Heart right ventricle (tissue), 16 donors: ENCODE measurements at regions not wholly inside any gene's neighbourhood (a gene's known extent, or its start where the extent isn't known, plus 50 kb on each side); places are given as distances from the start of the nearest gene placed in this dataset.

Experiments
- ATAC-seq, 8 donors: fragments of 200-7000 bp; cut with Tn5 transposase; one replicate each; pipeline ENCODE4 v1.9.1; 2020; ENCODE audit warnings: mild to moderate bottlenecking in 8 of 8, moderate library complexity in 8 of 8, moderate number of reproducible peaks in 1 of 8
- DNase-seq, 2 donors: peaks; one replicate each; pipeline ENCODE4 v3.0.0-alpha.2; 2020
- H3K27ac ChIP-seq, 10 donors: fragments of 200-600 bp; sonication (generic) in 2 of 10; one replicate each; pipeline versions ENCODE4 v1.5.0 to v1.8.0; 2020 to 2022; ENCODE audit warnings: mild to moderate bottlenecking in 3 of 10
- H3K27me3 ChIP-seq, 7 donors: fragments of 200-600 bp; one replicate each; pipeline ENCODE4 v1.8.0; 2021 to 2022; ENCODE audit warnings: mild to moderate bottlenecking in 2 of 7
- H3K36me3 ChIP-seq, 9 donors: fragments of 200-600 bp; sonication (generic) in 1 of 9; one replicate each; pipeline versions ENCODE4 v1.5.0 to v1.8.0; 2020 to 2022; ENCODE audit warnings: mild to moderate bottlenecking in 2 of 9
- H3K4me1 ChIP-seq, 9 donors: fragments of 200-600 bp; sonication (generic) in 1 of 9; one replicate each; pipeline versions ENCODE4 v1.5.0 to v1.8.0; 2020 to 2022; ENCODE audit warnings: mild to moderate bottlenecking in 4 of 9
- H3K4me3 ChIP-seq, 10 donors: fragments of 200-600 bp; sonication (generic) in 2 of 10; one replicate each; pipeline versions ENCODE4 v1.5.0 to v1.8.0; 2020 to 2022; ENCODE audit warnings: mild to moderate bottlenecking in 7 of 10, moderate library complexity in 2 of 10
- H3K9me3 ChIP-seq, 11 donors: fragments of 200-600 bp in 10 of 11; sonication (generic) in 2 of 11; one replicate each; pipeline versions ENCODE4 v1.5.0 to v1.8.0; 2013 to 2022; ENCODE audit warnings: mild to moderate bottlenecking in 2 of 11, control low read depth in 1 of 11, moderate library complexity in 1 of 11
- CTCF ChIP-seq, 9 donors: fragments of 200-600 bp; sonication (generic) in 2 of 9; IDR thresholded peaks; one replicate each; pipeline versions ENCODE4 v1.5.0 to v1.8.0; 2021 to 2022; ENCODE audit warnings: antibody characterized with exemption in 9 of 9, mild to moderate bottlenecking in 5 of 9, moderate library complexity in 1 of 9
- WGBS, 2 donors: extraction: QIAGEN DNeasy Blood & Tissue Kit; methylation state at CpG; one replicate each; pipeline ENCODE4 v1.1.7; 2013; ENCODE audit warnings: inconsistent platforms in 1 of 2; 5-methylcytosine and 5-hydroxymethylcytosine counted together
- intact Hi-C, 10 donors: fragments of 100-400 bp; cut with DNase I; formaldehyde crosslinking; loops; one replicate each; pipeline versions ENCODE4 v1.11.1 to v1.14.2; 2022
- donor health status: Arrhythmogenic right ventricular cardiomyopathy.
- donor health status: ischemic (EF 13 %, LVEDD 7.1; RV severe dilation, severe dysfunction).
- donor health status: healthy with polysubstance abuse.
- donor health status: DM: no; HTN: yes; CAD: no.
- donor health status: DM: no; HTN: no; CAD: no.
- donor health status: ischemic (EF 25% LVEDD 6.9; RV normal size, moderate dysfunction).
- donor health status: ischemic (EF 25% LVEDD 5.7; RV mildly dilated, moderate dysfunction).
- donor health status: healthy.
- donor health status: DM: yes; HTN: yes; CAD: no.
- donor health status: Ischemic cardiomyopathy.
- donor health status: ischemic (EF 35%, LVEDD 5.7; RV mildly dilated, moderate dysfunction).
- donor health status: nonischemic (EF 11% LVEDD 7.7; RV severe dilation, severe dysfunction).
- donor health status: DM: yes; HTN: yes; CAD: no.
- donor health status: PGD.
- donor health status: ischemic (EF 29% LVEDD 5.4; RV normal size, mild dysfunction).
- donor health status: nonischemic (EF 23%, LVEDD 6.1; RV moderate dilation, normal function).

- no peak for TF ChIP-seq CTCF (IDR thresholded peaks at IDR 0.05)
- WGBS, 2 donors = 87 to 90% methylated on average over 3 of the region's 3 CpGs
- H3K9me3 ChIP-seq = peaks cover 0 to 17% (median 0%) of the 10 kb centered on the region in 11 donors
- H3K4me1 ChIP-seq = no peaks in the 10 kb centered on the region
- intact Hi-C loops = no loop called here
- H3K4me3 ChIP-seq = no peak overlapping the region
- no peaks in the 10 kb centered on the region for H3K27me3 ChIP-seq
- H3K36me3 ChIP-seq = no peaks in the 10 kb centered on the region
- no peak overlapping the region for H3K27ac ChIP-seq
- no peak for ATAC-seq
- no peak for DNase-seq
Observed at GRCh38 chr3:145269106-145269505, 891.9 kb downstream of the PLOD2 start.

- intact Hi-C loops = no loop called here
- ATAC-seq (peak in 7 of 8 donors; percentile 67 to 95 (median 92)), DNase-seq (no peak)
- no peak overlapping the region for H3K27ac ChIP-seq
- peaks cover 0 to 28% (median 10%) of the 10 kb centered on the region in 11 donors for H3K9me3 ChIP-seq
- H3K36me3 ChIP-seq = no peaks in the 10 kb centered on the region
- no peak overlapping the region for H3K4me3 ChIP-seq
- no peaks in the 10 kb centered on the region for H3K4me1 ChIP-seq
- TF ChIP-seq CTCF (IDR thresholded peaks at IDR 0.05) = no peak
- no peaks in the 10 kb centered on the region for H3K27me3 ChIP-seq
- WGBS, 2 donors = 57 to 62% methylated on average over 3 of the region's 3 CpGs
Observed at GRCh38 chr3:145272684-145273083, 888.3 kb downstream of the PLOD2 start.

- H3K4me3 ChIP-seq = no peak overlapping the region
- H3K36me3 ChIP-seq = no peaks in the 10 kb centered on the region
- no peaks in the 10 kb centered on the region for H3K4me1 ChIP-seq
- ATAC-seq (no peak), DNase-seq (no peak)
- intact Hi-C loops = no loop called here
- WGBS, 2 donors = 79 to 86% methylated on average over 2 of the region's 2 CpGs
- H3K9me3 ChIP-seq = peaks cover 0 to 11% (median 0%) of the 10 kb centered on the region in 11 donors
- H3K27me3 ChIP-seq = no peaks in the 10 kb centered on the region
- no peak overlapping the region for H3K27ac ChIP-seq
- no peak for TF ChIP-seq CTCF (IDR thresholded peaks at IDR 0.05)
Observed at GRCh38 chr3:145282505-145282904, 878.5 kb downstream of the PLOD2 start.

- H3K9me3 ChIP-seq = peaks cover 0 to 17% (median 0%) of the 10 kb centered on the region in 11 donors
- TF ChIP-seq CTCF (IDR thresholded peaks at IDR 0.05) = no peak
- no peak overlapping the region for H3K4me3 ChIP-seq
- H3K27ac ChIP-seq = no peak overlapping the region
- ATAC-seq (no peak), DNase-seq (no peak)
- no peaks in the 10 kb centered on the region for H3K36me3 ChIP-seq
- H3K27me3 ChIP-seq = no peaks in the 10 kb centered on the region
- no peaks in the 10 kb centered on the region for H3K4me1 ChIP-seq
- 90 to 98% methylated on average over 1 of the region's 1 CpG for WGBS, 2 donors
- intact Hi-C loops = loop anchor here in 1 of 10 donors (5.0 kb wide), 1 partner anchor 445 kb away; no protein-coding TSS in a partner anchor
Observed at GRCh38 chr3:145286937-145287336, 874.0 kb downstream of the PLOD2 start.
